Panc1 (cell line): ENCODE measurements at regions not wholly inside any gene's neighbourhood (a gene's known extent, or its start where the extent isn't known, plus 50 kb on each side); places are given as distances from the start of the nearest gene placed in this dataset.

Experiments used
- CTCF ChIP-seq: fragments of 450-650 bp; IDR thresholded peaks from 2 replicates; pipeline ENCODE4 v1.5.1; 2017; ENCODE audit warnings: mild to moderate bottlenecking
- POLR2AphosphoS5 ChIP-seq: IDR thresholded peaks from 2 replicates; pipeline ENCODE4 v1.6.1; 2012; ENCODE audit warnings: mild to moderate bottlenecking, low read depth, low read length, moderate library complexity
- REST ChIP-seq, 2 experiments: IDR thresholded peaks; 2 replicates each; pipeline ENCODE4 v1.6.1; 2011 to 2012; ENCODE audit warnings: low read depth in 2 of 2, control low read depth in 1 of 2, low read length in 1 of 2, mild to moderate bottlenecking in 1 of 2, moderate library complexity in 1 of 2; ENCODE audit not compliant: insufficient read depth in 1 of 2
- SIN3A ChIP-seq: IDR thresholded peaks from 2 replicates; pipeline ENCODE4 v1.6.1; 2012; ENCODE audit warnings: low read depth, mild to moderate bottlenecking, low read length, moderate library complexity, borderline replicate concordance; ENCODE audit not compliant: insufficient read depth
- TCF7L2 ChIP-seq: IDR thresholded peaks from 2 replicates; pipeline ENCODE4 v1.6.1; 2011; ENCODE audit warnings: mild to moderate bottlenecking, low read depth, low read length, inconsistent platforms

- no peak for TF ChIP-seq REST (IDR thresholded peaks at IDR 0.05; ENCODE audit: insufficient read depth in 1 of 2, low read depth in 2 of 2, low read length in 1 of 2)
- no peak for TF ChIP-seq CTCF
- TF ChIP-seq SIN3A = no peak
- TF ChIP-seq POLR2AphosphoS5 = no peak
- no peak for TF ChIP-seq TCF7L2
These were observed 61.0 kb upstream of the SFMBT2 start for GRCh38 chr10:7471720-7472367.
